ENCODE measurements at regions not wholly inside any gene's neighbourhood (a gene's known extent, or its start where the extent isn't known, plus 50 kb on each side); places are given as distances from the start of the nearest gene placed in this dataset.

GRCh38 chr6:121516331-121516730 is 80.9 kb downstream of the GJA1 start:
- TF ChIP-seq POLR2A (IDR thresholded peaks at IDR 0.05; ENCODE audit: low read depth) (no peak), POLR2AphosphoS5 (IDR thresholded peaks at IDR 0.05) (no peak)
- TF ChIP-seq, protein P1, sequence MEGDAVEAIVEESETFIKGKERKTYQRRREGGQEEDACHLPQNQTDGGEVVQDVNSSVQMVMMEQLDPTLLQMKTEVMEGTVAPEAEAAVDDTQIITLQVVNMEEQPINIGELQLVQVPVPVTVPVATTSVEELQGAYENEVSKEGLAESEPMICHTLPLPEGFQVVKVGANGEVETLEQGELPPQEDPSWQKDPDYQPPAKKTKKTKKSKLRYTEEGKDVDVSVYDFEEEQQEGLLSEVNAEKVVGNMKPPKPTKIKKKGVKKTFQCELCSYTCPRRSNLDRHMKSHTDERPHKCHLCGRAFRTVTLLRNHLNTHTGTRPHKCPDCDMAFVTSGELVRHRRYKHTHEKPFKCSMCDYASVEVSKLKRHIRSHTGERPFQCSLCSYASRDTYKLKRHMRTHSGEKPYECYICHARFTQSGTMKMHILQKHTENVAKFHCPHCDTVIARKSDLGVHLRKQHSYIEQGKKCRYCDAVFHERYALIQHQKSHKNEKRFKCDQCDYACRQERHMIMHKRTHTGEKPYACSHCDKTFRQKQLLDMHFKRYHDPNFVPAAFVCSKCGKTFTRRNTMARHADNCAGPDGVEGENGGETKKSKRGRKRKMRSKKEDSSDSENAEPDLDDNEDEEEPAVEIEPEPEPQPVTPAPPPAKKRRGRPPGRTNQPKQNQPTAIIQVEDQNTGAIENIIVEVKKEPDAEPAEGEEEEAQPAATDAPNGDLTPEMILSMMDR (IDR thresholded peaks at IDR 0.05) = no peak
